Body of pancreas (tissue), 4 donors: ENCODE measurements at regions not wholly inside any gene's neighbourhood (a gene's known extent, or its start where the extent isn't known, plus 50 kb on each side); places are given as distances from the start of the nearest gene placed in this dataset.
A peak's percentile ranks its signal among the peaks of the same experiment; 100 is the strongest.

Source experiments
- ATAC-seq: fragments of 150-250 bp; one replicate; pipeline ENCODE4 v1.9.1; 2016
- DNase-seq, 4 donors: peaks; one replicate each; pipeline ENCODE4 v3.0.0-alpha.2; 2019
- H3K27ac ChIP-seq, 4 donors: fragments of 200-600 bp; sonication (generic); 1 replicate in 3 of 4; 2 replicates in 1 of 4; pipeline versions ENCODE4 v1.5.1 to v1.6.1; 2016 to 2019; ENCODE audit warnings: mild to moderate bottlenecking in 1 of 4, mixed read lengths in 1 of 4, moderate library complexity in 1 of 4
- H3K27me3 ChIP-seq, 2 donors: fragments of 200-600 bp; sonication (generic); one replicate each; pipeline ENCODE4 v1.6.0; 2016; ENCODE audit warnings: mild to moderate bottlenecking in 1 of 2
- H3K36me3 ChIP-seq, 2 donors: fragments of 200-600 bp; sonication (generic); replicated peaks in 1 of 2; 2 replicates each; pipeline ENCODE4 v1.5.1; 2016; ENCODE audit warnings: low read depth in 2 of 2; ENCODE audit not compliant: insufficient read depth in 1 of 2
- H3K4me1 ChIP-seq: fragments of 200-600 bp; sonication (generic); one replicate; pipeline ENCODE4 v1.6.0; 2016
- H3K4me3 ChIP-seq, 2 donors: fragments of 200-600 bp; sonication (generic); 1 replicate in 1 of 2; 2 replicates in 1 of 2; pipeline ENCODE4 v1.5.1; 2016 to 2019
- H3K9me3 ChIP-seq, 3 donors: fragments of 200-600 bp; sonication (generic); 1 replicate in 2 of 3; 2 replicates in 1 of 3; pipeline ENCODE4 v1.5.1; 2016
- CTCF ChIP-seq, 7 experiments: fragments of 450-650 bp in 4 of 7; fragments of 200-600 bp in 3 of 7; sonication (generic) in 3 of 7; IDR thresholded peaks; one replicate each; pipeline ENCODE4 v1.5.1; 2016 to 2019; ENCODE audit warnings: antibody characterized with exemption in 7 of 7
- POLR2A ChIP-seq, 3 donors: fragments of 450-650 bp; IDR thresholded peaks; one replicate each; pipeline ENCODE4 v1.6.1; 2016; ENCODE audit warnings: antibody characterized with exemption in 3 of 3, mild to moderate bottlenecking in 2 of 3
- WGBS, 2 donors: methylation state at CpG; one replicate each; pipeline ENCODE4 v1.1.5; 2017; 5-methylcytosine and 5-hydroxymethylcytosine counted together
- intact Hi-C: fragments of 100-400 bp; cut with DNase I; formaldehyde crosslinking; loops from one replicate; pipeline ENCODE4 v1.15.1; 2023

GRCh38 chr20:60359010-60359409 is 400.8 kb downstream of the CDH26 start:
- no peak for TF ChIP-seq CTCF (IDR thresholded peaks at IDR 0.05)
- no peak for TF ChIP-seq POLR2A (IDR thresholded peaks at IDR 0.05)
- H3K4me3 ChIP-seq: no peak overlapping the region
- WGBS, 2 donors: 67 to 74% methylated on average over 5 of the region's 5 CpGs
- H3K27ac ChIP-seq: no peak overlapping the region
- ATAC-seq (no peak), DNase-seq (no peak)
- no peaks in the 10 kb centered on the region for H3K27me3 ChIP-seq
- no peaks in the 10 kb centered on the region for H3K9me3 ChIP-seq
- no peaks in the 10 kb centered on the region for H3K4me1 ChIP-seq
- intact Hi-C loops: no loop called here
- H3K36me3 ChIP-seq: no peaks in the 10 kb centered on the region

- ATAC-seq: no peak
- no peak overlapping the region for H3K27ac ChIP-seq
- no peak for DNase-seq
- H3K9me3 ChIP-seq: no peaks in the 10 kb centered on the region
- no peak for TF ChIP-seq CTCF (IDR thresholded peaks at IDR 0.05)
- no peak for TF ChIP-seq POLR2A (IDR thresholded peaks at IDR 0.05)
- H3K36me3 ChIP-seq: no peaks in the 10 kb centered on the region
- no peaks in the 10 kb centered on the region for H3K27me3 ChIP-seq
- 70% methylated on average over 10 of the region's 10 CpGs for WGBS, 2 donors
- intact Hi-C loops: no loop called here
- no peaks in the 10 kb centered on the region for H3K4me1 ChIP-seq
- H3K4me3 ChIP-seq: no peak overlapping the region
These were observed 403.7 kb downstream of the CDH26 start for GRCh38 chr20:60361761-60362395.

GRCh38 chr20:60362531-60362930 is 404.3 kb downstream of the CDH26 start:
- WGBS, 2 donors: 40 to 43% methylated on average over 5 of the region's 5 CpGs
- no peak for DNase-seq

GRCh38 chr20:60363698-60364097 is 405.5 kb downstream of the CDH26 start:
- no peak for TF ChIP-seq POLR2A (IDR thresholded peaks at IDR 0.05)
- no peak for TF ChIP-seq CTCF (IDR thresholded peaks at IDR 0.05)
- 66 to 70% methylated on average over 12 of the region's 12 CpGs for WGBS, 2 donors
- Histone ChIP-seq H3K27ac (no peak overlapping the region), H3K9me3 (peaks cover 0 to 2% (median 0%) of the 10 kb centered on the region in 3 donors), H3K36me3 (no peaks in the 10 kb centered on the region), H3K4me1 (no peaks in the 10 kb centered on the region), H3K27me3 (no peaks in the 10 kb centered on the region), H3K4me3 (no peak overlapping the region)
- ATAC-seq: no peak
- intact Hi-C loops: no loop called here
- no peak for DNase-seq

More at GRCh38 chr20:60362531-60362930, 404.3 kb downstream of the CDH26 start:
- no peaks in the 10 kb centered on the region for H3K9me3 ChIP-seq
- no peak overlapping the region for H3K27ac ChIP-seq
- ATAC-seq: no peak
- no peak overlapping the region for H3K4me3 ChIP-seq
- H3K36me3 ChIP-seq: no peaks in the 10 kb centered on the region
- H3K27me3 ChIP-seq: no peaks in the 10 kb centered on the region
- H3K4me1 ChIP-seq: no peaks in the 10 kb centered on the region
- TF ChIP-seq POLR2A (IDR thresholded peaks at IDR 0.05) (no peak), CTCF (IDR thresholded peaks at IDR 0.05) (no peak)
- intact Hi-C loops: no loop called here

GRCh38 chr20:60365064-60365666 is 406.9 kb downstream of the CDH26 start:
- H3K9me3 ChIP-seq: peaks cover 0 to 6% (median 0%) of the 10 kb centered on the region in 3 donors
- TF ChIP-seq POLR2A (IDR thresholded peaks at IDR 0.05) (no peak), CTCF (IDR thresholded peaks at IDR 0.05) (peak in 1 of 7 experiments; percentile 3)
- no peaks in the 10 kb centered on the region for H3K4me1 ChIP-seq
- no peak overlapping the region for H3K4me3 ChIP-seq
- 48 to 56% methylated on average over 6 to 8 of the region's 8 CpGs for WGBS, 2 donors
- no peaks in the 10 kb centered on the region for H3K36me3 ChIP-seq
- H3K27ac ChIP-seq: no peak overlapping the region
- H3K27me3 ChIP-seq: no peaks in the 10 kb centered on the region
- intact Hi-C loops: no loop called here
- ATAC-seq (no peak), DNase-seq (no peak)
